ENCODE measurements at regions not wholly inside any gene's neighbourhood (a gene's known extent, or its start where the extent isn't known, plus 50 kb on each side); places are given as distances from the start of the nearest gene placed in this dataset.

DNA sequence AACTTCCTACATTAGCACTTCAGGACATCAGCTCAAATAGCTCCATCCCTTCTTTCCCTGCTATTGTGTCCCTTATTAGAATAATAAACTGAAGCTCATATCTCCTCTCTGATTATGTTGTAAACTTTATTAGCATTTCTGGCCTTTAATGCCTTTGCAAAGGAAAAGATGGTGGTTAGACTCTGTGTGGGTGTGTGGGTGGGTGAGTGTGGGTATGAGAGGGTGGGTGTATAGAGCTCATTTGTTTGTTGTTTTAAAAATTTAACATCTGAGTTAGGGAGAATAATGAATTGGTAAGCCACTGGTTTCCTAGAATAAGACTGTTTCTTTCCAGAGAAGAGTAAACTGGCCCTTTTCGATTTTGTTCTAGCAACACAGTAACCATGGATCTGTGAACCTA is 70.6 kb upstream of the L3MBTL3 start:
- DNase-seq (ENCODE audit: low read depth, low spot score) (no peak), FAIRE-seq (no peak), ATAC-seq (no peak)
- intact Hi-C loops (cut with micrococcal nuclease; ENCODE audit: unreplicated experiment) (no loop called here), in situ Hi-C loops (cut with MboI) (no loop called here)
- H3K27me3 ChIP-seq (replicated peaks in 1 of 2; ENCODE audit: control insufficient read depth in 2 of 2, insufficient read depth in 2 of 2, low read length in 1 of 2) = peaks cover 0 to 2% of the 10 kb centered on the region in 2 experiments; a peak in 1 of 4 replicates
- H4K20me1 ChIP-seq (ENCODE audit: control insufficient read depth, insufficient read depth) = no peaks in the 10 kb centered on the region
- H3K27ac ChIP-seq (ENCODE audit: control insufficient read depth, insufficient read depth) = no peak overlapping the region
- no peak overlapping the region for H3K4me2 ChIP-seq (ENCODE audit: control insufficient read depth, insufficient read depth)
- CTCF ChIA-PET = interaction anchor here (0.6 to 1.7 kb wide), 6 partner anchors 10 to 1615 kb away, joined by 3 to 5 read pairs (median 3); no protein-coding TSS in a partner anchor
- H3K4me1 ChIP-seq (ENCODE audit: control insufficient read depth, insufficient read depth, low read length) = no peaks in the 10 kb centered on the region
- RAD21 ChIA-PET (ENCODE audit: unreplicated experiment) = interaction anchor here (1.1 to 1.3 kb wide), 2 partner anchors 9 to 73 kb away, joined by 3 to 4 read pairs; no protein-coding TSS in a partner anchor
- WGBS (ENCODE audit: insufficient coverage, insufficient replicate concordance, low lambda C conversion rate, missing lambda C conversion rate) = 33% methylated on average over 1 of the region's 1 CpG
- H3K79me2 ChIP-seq (ENCODE audit: control insufficient read depth, insufficient read depth, low read length) = no peaks in the 10 kb centered on the region
- H2AFZ ChIP-seq (ENCODE audit: control insufficient read depth, low read depth, low read length) = no peak overlapping the region
- H3K4me3 ChIP-seq = no peak overlapping the region
- POLR2A ChIA-PET = no interaction called here
- SMC1A ChIA-PET (ENCODE audit: uncharacterized antibody, unreplicated experiment) = interaction anchor here (1.2 to 1.5 kb wide), 3 partner anchors 10 to 53 kb away, joined by 3 to 6 read pairs (median 5); no protein-coding TSS in a partner anchor
- BruUV-seq (replicated peaks) = no TSS peak
- no peaks in the 10 kb centered on the region for H3K9me3 ChIP-seq (replicated peaks; ENCODE audit: control insufficient read depth, insufficient read depth, low read length)
- no peaks in the 10 kb centered on the region for H3K36me3 ChIP-seq (ENCODE audit: control insufficient read depth in 2 of 2, insufficient read depth in 2 of 2, low read length in 1 of 2)
- H3K9ac ChIP-seq (ENCODE audit: control insufficient read depth, insufficient read depth, low read length) = no peak overlapping the region
- TF ChIP-seq CHD2 (IDR thresholded peaks at IDR 0.05; ENCODE audit: borderline replicate concordance, low read depth, low read length) (no peak), BCLAF1 (IDR thresholded peaks at IDR 0.05) (no peak), PKNOX1 (IDR thresholded peaks at IDR 0.05) (no peak), ZNF384 (IDR thresholded peaks at IDR 0.05; ENCODE audit: borderline replicate concordance, low read depth, low read length) (no peak), RB1 (IDR thresholded peaks at IDR 0.05; ENCODE audit: borderline replicate concordance) (no peak), IKZF2 (IDR thresholded peaks at IDR 0.05) (no peak)
- TF ChIP-seq, protein P1, sequence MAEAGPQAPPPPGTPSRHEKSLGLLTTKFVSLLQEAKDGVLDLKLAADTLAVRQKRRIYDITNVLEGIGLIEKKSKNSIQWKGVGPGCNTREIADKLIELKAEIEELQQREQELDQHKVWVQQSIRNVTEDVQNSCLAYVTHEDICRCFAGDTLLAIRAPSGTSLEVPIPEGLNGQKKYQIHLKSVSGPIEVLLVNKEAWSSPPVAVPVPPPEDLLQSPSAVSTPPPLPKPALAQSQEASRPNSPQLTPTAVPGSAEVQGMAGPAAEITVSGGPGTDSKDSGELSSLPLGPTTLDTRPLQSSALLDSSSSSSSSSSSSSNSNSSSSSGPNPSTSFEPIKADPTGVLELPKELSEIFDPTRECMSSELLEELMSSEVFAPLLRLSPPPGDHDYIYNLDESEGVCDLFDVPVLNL (IDR thresholded peaks at IDR 0.05; ENCODE audit: low read depth, low read length) = no peak
- TF ChIP-seq, protein P2, sequence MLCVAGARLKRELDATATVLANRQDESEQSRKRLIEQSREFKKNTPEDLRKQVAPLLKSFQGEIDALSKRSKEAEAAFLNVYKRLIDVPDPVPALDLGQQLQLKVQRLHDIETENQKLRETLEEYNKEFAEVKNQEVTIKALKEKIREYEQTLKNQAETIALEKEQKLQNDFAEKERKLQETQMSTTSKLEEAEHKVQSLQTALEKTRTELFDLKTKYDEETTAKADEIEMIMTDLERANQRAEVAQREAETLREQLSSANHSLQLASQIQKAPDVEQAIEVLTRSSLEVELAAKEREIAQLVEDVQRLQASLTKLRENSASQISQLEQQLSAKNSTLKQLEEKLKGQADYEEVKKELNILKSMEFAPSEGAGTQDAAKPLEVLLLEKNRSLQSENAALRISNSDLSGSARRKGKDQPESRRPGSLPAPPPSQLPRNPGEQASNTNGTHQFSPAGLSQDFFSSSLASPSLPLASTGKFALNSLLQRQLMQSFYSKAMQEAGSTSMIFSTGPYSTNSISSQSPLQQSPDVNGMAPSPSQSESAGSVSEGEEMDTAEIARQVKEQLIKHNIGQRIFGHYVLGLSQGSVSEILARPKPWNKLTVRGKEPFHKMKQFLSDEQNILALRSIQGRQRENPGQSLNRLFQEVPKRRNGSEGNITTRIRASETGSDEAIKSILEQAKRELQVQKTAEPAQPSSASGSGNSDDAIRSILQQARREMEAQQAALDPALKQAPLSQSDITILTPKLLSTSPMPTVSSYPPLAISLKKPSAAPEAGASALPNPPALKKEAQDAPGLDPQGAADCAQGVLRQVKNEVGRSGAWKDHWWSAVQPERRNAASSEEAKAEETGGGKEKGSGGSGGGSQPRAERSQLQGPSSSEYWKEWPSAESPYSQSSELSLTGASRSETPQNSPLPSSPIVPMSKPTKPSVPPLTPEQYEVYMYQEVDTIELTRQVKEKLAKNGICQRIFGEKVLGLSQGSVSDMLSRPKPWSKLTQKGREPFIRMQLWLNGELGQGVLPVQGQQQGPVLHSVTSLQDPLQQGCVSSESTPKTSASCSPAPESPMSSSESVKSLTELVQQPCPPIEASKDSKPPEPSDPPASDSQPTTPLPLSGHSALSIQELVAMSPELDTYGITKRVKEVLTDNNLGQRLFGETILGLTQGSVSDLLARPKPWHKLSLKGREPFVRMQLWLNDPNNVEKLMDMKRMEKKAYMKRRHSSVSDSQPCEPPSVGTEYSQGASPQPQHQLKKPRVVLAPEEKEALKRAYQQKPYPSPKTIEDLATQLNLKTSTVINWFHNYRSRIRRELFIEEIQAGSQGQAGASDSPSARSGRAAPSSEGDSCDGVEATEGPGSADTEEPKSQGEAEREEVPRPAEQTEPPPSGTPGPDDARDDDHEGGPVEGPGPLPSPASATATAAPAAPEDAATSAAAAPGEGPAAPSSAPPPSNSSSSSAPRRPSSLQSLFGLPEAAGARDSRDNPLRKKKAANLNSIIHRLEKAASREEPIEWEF (IDR thresholded peaks at IDR 0.05; ENCODE audit: insufficient replicate concordance, low read depth, low read length) = no peak
- TF ChIP-seq, protein P3, sequence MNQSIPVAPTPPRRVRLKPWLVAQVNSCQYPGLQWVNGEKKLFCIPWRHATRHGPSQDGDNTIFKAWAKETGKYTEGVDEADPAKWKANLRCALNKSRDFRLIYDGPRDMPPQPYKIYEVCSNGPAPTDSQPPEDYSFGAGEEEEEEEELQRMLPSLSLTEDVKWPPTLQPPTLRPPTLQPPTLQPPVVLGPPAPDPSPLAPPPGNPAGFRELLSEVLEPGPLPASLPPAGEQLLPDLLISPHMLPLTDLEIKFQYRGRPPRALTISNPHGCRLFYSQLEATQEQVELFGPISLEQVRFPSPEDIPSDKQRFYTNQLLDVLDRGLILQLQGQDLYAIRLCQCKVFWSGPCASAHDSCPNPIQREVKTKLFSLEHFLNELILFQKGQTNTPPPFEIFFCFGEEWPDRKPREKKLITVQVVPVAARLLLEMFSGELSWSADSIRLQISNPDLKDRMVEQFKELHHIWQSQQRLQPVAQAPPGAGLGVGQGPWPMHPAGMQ (IDR thresholded peaks at IDR 0.05; ENCODE audit: borderline replicate concordance) = no peak

Measured in GM12878 (cell line).